ENCODE measurements at regions not wholly inside any gene's neighbourhood (a gene's known extent, or its start where the extent isn't known, plus 50 kb on each side); places are given as distances from the start of the nearest gene placed in this dataset.

- TF ChIP-seq, protein P1, sequence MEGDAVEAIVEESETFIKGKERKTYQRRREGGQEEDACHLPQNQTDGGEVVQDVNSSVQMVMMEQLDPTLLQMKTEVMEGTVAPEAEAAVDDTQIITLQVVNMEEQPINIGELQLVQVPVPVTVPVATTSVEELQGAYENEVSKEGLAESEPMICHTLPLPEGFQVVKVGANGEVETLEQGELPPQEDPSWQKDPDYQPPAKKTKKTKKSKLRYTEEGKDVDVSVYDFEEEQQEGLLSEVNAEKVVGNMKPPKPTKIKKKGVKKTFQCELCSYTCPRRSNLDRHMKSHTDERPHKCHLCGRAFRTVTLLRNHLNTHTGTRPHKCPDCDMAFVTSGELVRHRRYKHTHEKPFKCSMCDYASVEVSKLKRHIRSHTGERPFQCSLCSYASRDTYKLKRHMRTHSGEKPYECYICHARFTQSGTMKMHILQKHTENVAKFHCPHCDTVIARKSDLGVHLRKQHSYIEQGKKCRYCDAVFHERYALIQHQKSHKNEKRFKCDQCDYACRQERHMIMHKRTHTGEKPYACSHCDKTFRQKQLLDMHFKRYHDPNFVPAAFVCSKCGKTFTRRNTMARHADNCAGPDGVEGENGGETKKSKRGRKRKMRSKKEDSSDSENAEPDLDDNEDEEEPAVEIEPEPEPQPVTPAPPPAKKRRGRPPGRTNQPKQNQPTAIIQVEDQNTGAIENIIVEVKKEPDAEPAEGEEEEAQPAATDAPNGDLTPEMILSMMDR (IDR thresholded peaks at IDR 0.05): no peak
- no peak for TF ChIP-seq POLR2AphosphoS5 (IDR thresholded peaks at IDR 0.05)
These were observed 420.8 kb upstream of the IRX4 start for GRCh38 chr5:2303431-2304100.
